CD4-positive, alpha-beta T cell (primary cell): ENCODE measurements at regions not wholly inside any gene's neighbourhood (a gene's known extent, or its start where the extent isn't known, plus 50 kb on each side); places are given as distances from the start of the nearest gene placed in this dataset.

ENCODE experiments used
- ATAC-seq: fragments of 200-7000 bp; cut with Tn5 transposase; one replicate; pipeline ENCODE4 v1.10.0; 2022; ENCODE audit warnings: mild to moderate bottlenecking; ENCODE audit not compliant: poor library complexity
- CTCF ChIA-PET: fragments of 350-600 bp; sonication (Branson Sonifier 250); formaldehyde crosslinking; loops from one replicate; lab custom pipeline; 2021; ENCODE audit warnings: antibody characterized with exemption, inconsistent platforms; lab: Charles Lee
- POLR2A ChIA-PET: fragments of 350-600 bp; sonication (Branson Sonifier 250); formaldehyde crosslinking; loops from one replicate; lab custom pipeline; 2021; ENCODE audit warnings: antibody characterized with exemption, inconsistent platforms; lab: Charles Lee
- DNase-seq, 14 experiments: peaks; one replicate each; pipeline ENCODE4 v3.0.0-alpha.2; 2013 to 2020; ENCODE audit warnings: mixed read lengths in 2 of 14
- H3K27ac ChIP-seq, 2 donors: one replicate each; pipeline versions ENCODE4 v1.5.1 to v1.7.0; 2013; ENCODE audit warnings: low read length in 2 of 2, low read depth in 1 of 2, mild to moderate bottlenecking in 1 of 2
- H3K27me3 ChIP-seq, 2 experiments: 1 replicate in 1 of 2; 2 replicates in 1 of 2; pipeline versions ENCODE4 v1.6.1 to v1.7.0; 2013; ENCODE audit warnings: low read length in 2 of 2, control low read depth in 1 of 2, mild to moderate bottlenecking in 1 of 2, moderate library complexity in 1 of 2; ENCODE audit not compliant: insufficient read depth in 2 of 2, control insufficient read depth in 1 of 2
- H3K36me3 ChIP-seq: one replicate; pipeline ENCODE4 v1.6.1; 2013; ENCODE audit warnings: low read length, control low read depth; ENCODE audit not compliant: insufficient read depth
- H3K4me1 ChIP-seq: one replicate; pipeline ENCODE4 v1.6.1; 2013; ENCODE audit warnings: low read length, control low read depth; ENCODE audit not compliant: insufficient read depth
- H3K4me3 ChIP-seq: one replicate; pipeline ENCODE4 v1.5.1; 2013; ENCODE audit warnings: mild to moderate bottlenecking, low read length, moderate library complexity
- H3K9me3 ChIP-seq, 2 experiments: 1 replicate in 1 of 2; 2 replicates in 1 of 2; pipeline versions ENCODE4 v1.6.1 to v1.7.0; 2013; ENCODE audit warnings: low read length in 2 of 2, mild to moderate bottlenecking in 2 of 2, control low read depth in 1 of 2, moderate library complexity in 1 of 2; ENCODE audit not compliant: control insufficient read depth in 1 of 2, insufficient read depth in 1 of 2
- H3K27ac Mint-ChIP-seq: one replicate; pipeline ENCODE4 v1.8.0; 2020; ENCODE audit warnings: mixed read lengths
- H3K27me3 Mint-ChIP-seq: one replicate; pipeline ENCODE4 v1.8.0; 2021; ENCODE audit warnings: mixed read lengths
- H3K36me3 Mint-ChIP-seq: one replicate; pipeline ENCODE4 v1.8.0; 2021; ENCODE audit warnings: low read depth, mixed read lengths
- H3K4me1 Mint-ChIP-seq: one replicate; pipeline ENCODE4 v1.8.0; 2021; ENCODE audit warnings: low read depth, mixed read lengths
- H3K4me3 Mint-ChIP-seq: one replicate; pipeline ENCODE4 v1.8.0; 2020; ENCODE audit warnings: mild to moderate bottlenecking, mixed read lengths
- H3K9me3 Mint-ChIP-seq: one replicate; pipeline ENCODE4 v1.8.0; 2020; ENCODE audit warnings: mixed read lengths
- CTCF ChIP-seq: fragments of 200-600 bp; IDR thresholded peaks from one replicate; pipeline ENCODE4 v1.8.0; 2022; ENCODE audit warnings: antibody characterized with exemption, mild to moderate bottlenecking
- intact Hi-C, 2 experiments: fragments of 100-400 bp; cut with DNase I in 1 of 2; cut with micrococcal nuclease in 1 of 2; formaldehyde crosslinking; loops; one replicate each; pipeline versions ENCODE4 v1.15.1 to v1.9.0; 2023 to 2025; cut with DNase I, micrococcal nuclease

- Histone ChIP-seq H3K9me3 (no peaks in the 10 kb centered on the region), H3K4me1 (no peaks in the 10 kb centered on the region), H3K36me3 (no peaks in the 10 kb centered on the region), H3K4me3 (no peak overlapping the region), H3K27me3 (no peaks in the 10 kb centered on the region), H3K27ac (no peak overlapping the region)
- no peak overlapping the region for H3K27ac Mint-ChIP-seq
- DNase-seq (no peak), ATAC-seq (no peak)
- H3K4me3 Mint-ChIP-seq: no peak overlapping the region
- intact Hi-C loops: no loop called here
- no peaks in the 10 kb centered on the region for H3K36me3 Mint-ChIP-seq
- peaks cover 5% of the 10 kb centered on the region for H3K27me3 Mint-ChIP-seq
- POLR2A ChIA-PET: no interaction called here
- TF ChIP-seq CTCF: no peak
- no peaks in the 10 kb centered on the region for H3K9me3 Mint-ChIP-seq
- CTCF ChIA-PET: no interaction called here
- H3K4me1 Mint-ChIP-seq: no peaks in the 10 kb centered on the region
These were observed 65.7 kb upstream of the AMOTL1 start for GRCh38 chr11:94702481-94702880.

DNA sequence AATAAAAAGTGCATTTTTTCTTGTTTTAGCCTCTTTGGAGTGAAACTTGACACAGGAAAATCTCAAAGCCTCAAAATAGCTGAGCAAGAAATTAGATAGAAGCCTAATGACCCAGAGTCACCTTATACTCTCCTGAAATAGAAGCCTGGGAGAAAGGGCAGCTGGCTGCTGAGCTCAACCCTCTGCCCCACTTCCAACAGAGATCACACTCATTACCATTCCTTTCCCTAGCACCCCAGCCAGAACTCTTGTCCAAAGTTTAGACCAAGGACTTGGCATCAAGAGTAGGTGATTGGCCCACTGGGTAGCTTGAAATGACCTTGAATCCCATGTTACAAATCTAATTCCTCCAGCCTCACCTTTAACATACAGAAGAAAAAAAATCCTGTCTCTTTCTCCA is 62.7 kb upstream of the AMOTL1 start:
- Histone ChIP-seq H3K27ac (no peak overlapping the region), H3K27me3 (no peaks in the 10 kb centered on the region), H3K9me3 (no peaks in the 10 kb centered on the region), H3K4me3 (no peak overlapping the region), H3K36me3 (no peaks in the 10 kb centered on the region), H3K4me1 (no peaks in the 10 kb centered on the region)
- CTCF ChIA-PET: interaction anchor here (1.1 kb wide), 1 partner anchor 9 kb away, joined by 3 read pairs; no protein-coding TSS in a partner anchor
- TF ChIP-seq CTCF: no peak
- ATAC-seq (no peak), DNase-seq (no peak)
- H3K4me3 Mint-ChIP-seq: no peak overlapping the region
- H3K9me3 Mint-ChIP-seq: no peaks in the 10 kb centered on the region
- POLR2A ChIA-PET: no interaction called here
- H3K27me3 Mint-ChIP-seq: no peaks in the 10 kb centered on the region
- H3K36me3 Mint-ChIP-seq: no peaks in the 10 kb centered on the region
- H3K27ac Mint-ChIP-seq: no peak overlapping the region
- no peaks in the 10 kb centered on the region for H3K4me1 Mint-ChIP-seq
- intact Hi-C loops: no loop called here

GRCh38 chr11:94705891-94706615 is 62.1 kb upstream of the AMOTL1 start:
- Histone ChIP-seq H3K9me3 (no peaks in the 10 kb centered on the region), H3K4me1 (no peaks in the 10 kb centered on the region), H3K27ac (no peak overlapping the region), H3K36me3 (no peaks in the 10 kb centered on the region), H3K4me3 (no peak overlapping the region), H3K27me3 (no peaks in the 10 kb centered on the region)
- TF ChIP-seq CTCF: no peak
- DNase-seq (no peak), ATAC-seq (no peak)
- Mint-ChIP-seq H3K4me3 (no peak overlapping the region), H3K9me3 (no peaks in the 10 kb centered on the region), H3K27me3 (no peaks in the 10 kb centered on the region), H3K27ac (no peak overlapping the region), H3K4me1 (no peaks in the 10 kb centered on the region), H3K36me3 (no peaks in the 10 kb centered on the region)
- intact Hi-C loops: no loop called here
- CTCF ChIA-PET: interaction anchor here (1.1 kb wide), 1 partner anchor 10 kb away, joined by 3 read pairs; no protein-coding TSS in a partner anchor
- POLR2A ChIA-PET: no interaction called here
